ENCODE measurements at regions not wholly inside any gene's neighbourhood (a gene's known extent, or its start where the extent isn't known, plus 50 kb on each side); places are given as distances from the start of the nearest gene placed in this dataset.
A peak's percentile ranks its signal among the peaks of the same experiment; 100 is the strongest.
"Not testable (repeated sequence)": the region's sequence is repeated elsewhere in the genome, so short reads cannot be mapped to it uniquely, and the experiment has no call there.

GRCh38 chr13:90654970-90655369, 692.5 kb upstream of the MIR17HG start:
- no peak for DNase-seq (ENCODE audit: low spot score)

GRCh38 chr13:90664200-90664599, 683.3 kb upstream of the MIR17HG start:
- not testable (repeated sequence) for DNase-seq (ENCODE audit: low spot score)

GRCh38 chr13:90673746-90674145, 673.7 kb upstream of the MIR17HG start:
- no peak for DNase-seq (ENCODE audit: low spot score)

GRCh38 chr13:90675129-90675528, 672.4 kb upstream of the MIR17HG start:
- no peak for DNase-seq (ENCODE audit: low spot score)

- DNase-seq (ENCODE audit: low spot score): no peak
These were observed 666.7 kb upstream of the MIR17HG start for GRCh38 chr13:90680826-90681225.

GRCh38 chr13:90683711-90684131, 663.8 kb upstream of the MIR17HG start:
- no peak for DNase-seq (ENCODE audit: low spot score)

GRCh38 chr13:90686442-90686841, 661.0 kb upstream of the MIR17HG start:
- no peak for DNase-seq (ENCODE audit: low spot score)

GRCh38 chr13:90689111-90689510, 658.4 kb upstream of the MIR17HG start:
- DNase-seq (ENCODE audit: low spot score): no peak

GRCh38 chr13:90690458-90691080, 656.9 kb upstream of the MIR17HG start:
- no peak for DNase-seq (ENCODE audit: low spot score)

GRCh38 chr13:90696254-90696653, 651.2 kb upstream of the MIR17HG start:
- no peak for DNase-seq (ENCODE audit: low spot score)

- no peak for DNase-seq (ENCODE audit: low spot score)
These were observed 650.8 kb upstream of the MIR17HG start for GRCh38 chr13:90696656-90697055.

- DNase-seq (ENCODE audit: low spot score): no peak
These were observed 647.1 kb upstream of the MIR17HG start for GRCh38 chr13:90700340-90700739.

GRCh38 chr13:90701264-90701663, 646.2 kb upstream of the MIR17HG start:
- DNase-seq (ENCODE audit: low spot score): no peak

- no peak for DNase-seq (ENCODE audit: low spot score)
These were observed 645.4 kb upstream of the MIR17HG start for GRCh38 chr13:90702050-90702449.

GRCh38 chr13:90706631-90707030, 640.9 kb upstream of the MIR17HG start:
- DNase-seq (ENCODE audit: low spot score): no peak

- DNase-seq (ENCODE audit: low spot score): no peak
These were observed 639.4 kb upstream of the MIR17HG start for GRCh38 chr13:90708128-90708527.

GRCh38 chr13:90709319-90709718, 638.2 kb upstream of the MIR17HG start:
- DNase-seq (ENCODE audit: low spot score): no peak

- DNase-seq (ENCODE audit: low spot score): no peak
These were observed 637.2 kb upstream of the MIR17HG start for GRCh38 chr13:90710164-90710759.

GRCh38 chr13:90713441-90714133, 633.9 kb upstream of the MIR17HG start:
- DNase-seq (ENCODE audit: low spot score): no peak

- DNase-seq (ENCODE audit: low spot score): no peak
These were observed 632.0 kb upstream of the MIR17HG start for GRCh38 chr13:90715485-90715884.

GRCh38 chr13:90717451-90717936, 630.0 kb upstream of the MIR17HG start:
- DNase-seq (ENCODE audit: low spot score): peak; percentile 29

- no peak for DNase-seq (ENCODE audit: low spot score)
These were observed 628.0 kb upstream of the MIR17HG start for GRCh38 chr13:90719461-90719860.

- peak; percentile 4 for DNase-seq (ENCODE audit: low spot score)
These were observed 625.5 kb upstream of the MIR17HG start for GRCh38 chr13:90721937-90722336.
